ENCODE measurements at regions not wholly inside any gene's neighbourhood (a gene's known extent, or its start where the extent isn't known, plus 50 kb on each side); places are given as distances from the start of the nearest gene placed in this dataset.

DNA sequence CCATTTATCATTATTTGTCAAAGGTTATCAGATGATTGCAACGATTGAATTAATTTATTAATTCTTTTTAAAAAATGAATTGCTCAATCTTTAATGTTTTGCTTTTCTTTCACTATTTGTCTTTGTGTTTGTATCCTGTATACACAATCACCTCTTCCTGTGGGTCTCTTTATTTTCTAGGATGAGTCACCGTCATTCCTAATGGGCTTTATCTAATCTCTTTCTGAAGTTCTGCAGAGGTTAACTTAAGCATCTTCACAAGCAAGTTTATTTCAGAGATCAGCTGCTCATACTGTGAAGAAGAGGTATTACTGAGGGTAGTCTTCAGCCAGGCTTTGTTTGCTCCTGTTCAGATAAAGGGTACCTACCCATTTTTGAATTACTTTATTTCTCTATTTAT is 323.9 kb downstream of the NNT start:
- no peaks in the 10 kb centered on the region for H3K27me3 ChIP-seq (ENCODE audit: control insufficient read depth in 1 of 2, insufficient read depth in 2 of 2, low read length in 2 of 2)
- H3K79me2 ChIP-seq (ENCODE audit: insufficient read depth, low read length) = no peaks in the 10 kb centered on the region
- DNase-seq (ENCODE audit: low spot score) = no peak
- no peak overlapping the region for H3K4me2 ChIP-seq (ENCODE audit: low read depth, low read length)
- intact Hi-C loops (cut with micrococcal nuclease; ENCODE audit: unreplicated experiment) = no loop called here
- no peaks in the 10 kb centered on the region for H3K4me1 ChIP-seq (ENCODE audit: insufficient read depth, low read length)
- H2AFZ ChIP-seq (ENCODE audit: low read length) = no peak overlapping the region
- no peaks in the 10 kb centered on the region for H4K20me1 ChIP-seq (ENCODE audit: insufficient read depth, low read length)
- ATAC-seq = no peak
- TF ChIP-seq ZNF24 (IDR thresholded peaks at IDR 0.05) = no peak
- TF ChIP-seq RFX3 (CRISPR knock-in tag; IDR thresholded peaks at IDR 0.05) = no peak
- TF ChIP-seq PHF21A (CRISPR knock-in tag; IDR thresholded peaks at IDR 0.05) = no peak
- no peak for TF ChIP-seq FOSL2 (CRISPR knock-in tag; IDR thresholded peaks at IDR 0.05)
- TF ChIP-seq ZNF264 (CRISPR knock-in tag; IDR thresholded peaks at IDR 0.05) = no peak
- TF ChIP-seq GTF2F1 (IDR thresholded peaks at IDR 0.05; ENCODE audit: low read length) = no peak
- TF ChIP-seq ZNF672 (CRISPR knock-in tag; IDR thresholded peaks at IDR 0.05) = no peak
- TF ChIP-seq, protein P1, sequence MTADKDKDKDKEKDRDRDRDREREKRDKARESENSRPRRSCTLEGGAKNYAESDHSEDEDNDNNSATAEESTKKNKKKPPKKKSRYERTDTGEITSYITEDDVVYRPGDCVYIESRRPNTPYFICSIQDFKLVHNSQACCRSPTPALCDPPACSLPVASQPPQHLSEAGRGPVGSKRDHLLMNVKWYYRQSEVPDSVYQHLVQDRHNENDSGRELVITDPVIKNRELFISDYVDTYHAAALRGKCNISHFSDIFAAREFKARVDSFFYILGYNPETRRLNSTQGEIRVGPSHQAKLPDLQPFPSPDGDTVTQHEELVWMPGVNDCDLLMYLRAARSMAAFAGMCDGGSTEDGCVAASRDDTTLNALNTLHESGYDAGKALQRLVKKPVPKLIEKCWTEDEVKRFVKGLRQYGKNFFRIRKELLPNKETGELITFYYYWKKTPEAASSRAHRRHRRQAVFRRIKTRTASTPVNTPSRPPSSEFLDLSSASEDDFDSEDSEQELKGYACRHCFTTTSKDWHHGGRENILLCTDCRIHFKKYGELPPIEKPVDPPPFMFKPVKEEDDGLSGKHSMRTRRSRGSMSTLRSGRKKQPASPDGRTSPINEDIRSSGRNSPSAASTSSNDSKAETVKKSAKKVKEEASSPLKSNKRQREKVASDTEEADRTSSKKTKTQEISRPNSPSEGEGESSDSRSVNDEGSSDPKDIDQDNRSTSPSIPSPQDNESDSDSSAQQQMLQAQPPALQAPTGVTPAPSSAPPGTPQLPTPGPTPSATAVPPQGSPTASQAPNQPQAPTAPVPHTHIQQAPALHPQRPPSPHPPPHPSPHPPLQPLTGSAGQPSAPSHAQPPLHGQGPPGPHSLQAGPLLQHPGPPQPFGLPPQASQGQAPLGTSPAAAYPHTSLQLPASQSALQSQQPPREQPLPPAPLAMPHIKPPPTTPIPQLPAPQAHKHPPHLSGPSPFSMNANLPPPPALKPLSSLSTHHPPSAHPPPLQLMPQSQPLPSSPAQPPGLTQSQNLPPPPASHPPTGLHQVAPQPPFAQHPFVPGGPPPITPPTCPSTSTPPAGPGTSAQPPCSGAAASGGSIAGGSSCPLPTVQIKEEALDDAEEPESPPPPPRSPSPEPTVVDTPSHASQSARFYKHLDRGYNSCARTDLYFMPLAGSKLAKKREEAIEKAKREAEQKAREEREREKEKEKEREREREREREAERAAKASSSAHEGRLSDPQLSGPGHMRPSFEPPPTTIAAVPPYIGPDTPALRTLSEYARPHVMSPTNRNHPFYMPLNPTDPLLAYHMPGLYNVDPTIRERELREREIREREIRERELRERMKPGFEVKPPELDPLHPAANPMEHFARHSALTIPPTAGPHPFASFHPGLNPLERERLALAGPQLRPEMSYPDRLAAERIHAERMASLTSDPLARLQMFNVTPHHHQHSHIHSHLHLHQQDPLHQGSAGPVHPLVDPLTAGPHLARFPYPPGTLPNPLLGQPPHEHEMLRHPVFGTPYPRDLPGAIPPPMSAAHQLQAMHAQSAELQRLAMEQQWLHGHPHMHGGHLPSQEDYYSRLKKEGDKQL (CRISPR knock-in tag; IDR thresholded peaks at IDR 0.05; ENCODE audit: low read depth) = no peak
- TF ChIP-seq REPIN1 (CRISPR knock-in tag; IDR thresholded peaks at IDR 0.05; ENCODE audit: borderline replicate concordance, low read depth) = no peak
- TF ChIP-seq ZNF33A (CRISPR knock-in tag; IDR thresholded peaks at IDR 0.05; ENCODE audit: borderline replicate concordance) = no peak
- no peak for TF ChIP-seq CBX5 (CRISPR knock-in tag; IDR thresholded peaks at IDR 0.05; ENCODE audit: borderline replicate concordance)
- TF ChIP-seq ZNF260 (CRISPR knock-in tag; IDR thresholded peaks at IDR 0.05; ENCODE audit: borderline replicate concordance, low read depth) = no peak
- BruUV-seq (replicated peaks) = no TSS peak
- H3K36me3 ChIP-seq (replicated peaks in 1 of 2; ENCODE audit: control insufficient read depth in 1 of 2, insufficient read depth in 2 of 2, low read length in 2 of 2) = no peaks in the 10 kb centered on the region
- WGBS (ENCODE audit: low lambda C conversion rate) = 4% methylated on average over 2 of the region's 2 CpGs
- H3K4me3 ChIP-seq (replicated peaks in 1 of 3; ENCODE audit: insufficient read depth in 1 of 3, low read depth in 2 of 3, low read length in 3 of 3) = no peak overlapping the region
- no peak overlapping the region for H3K27ac ChIP-seq (ENCODE audit: extremely low read length, insufficient read depth, low read length)
- no peak overlapping the region for H3K9ac ChIP-seq (ENCODE audit: insufficient read depth, low read depth, low read length)
- ChIA-PET POLR2A (no interaction called here), CTCF (ENCODE audit: low intra/inter-chr PET ratio, low total read pairs) (no interaction called here)
- no peak for FAIRE-seq
- no peaks in the 10 kb centered on the region for H3K9me3 ChIP-seq (ENCODE audit: low read length)
- in situ Hi-C loops (cut with HindIII; ENCODE audit: extremely low pct_ligation_motif_present, low pct_unique_long_range_greater_than_20kb) = no loop called here

All from HepG2 (cell line).